ENCODE measurements at regions not wholly inside any gene's neighbourhood (a gene's known extent, or its start where the extent isn't known, plus 50 kb on each side); places are given as distances from the start of the nearest gene placed in this dataset.

DNA sequence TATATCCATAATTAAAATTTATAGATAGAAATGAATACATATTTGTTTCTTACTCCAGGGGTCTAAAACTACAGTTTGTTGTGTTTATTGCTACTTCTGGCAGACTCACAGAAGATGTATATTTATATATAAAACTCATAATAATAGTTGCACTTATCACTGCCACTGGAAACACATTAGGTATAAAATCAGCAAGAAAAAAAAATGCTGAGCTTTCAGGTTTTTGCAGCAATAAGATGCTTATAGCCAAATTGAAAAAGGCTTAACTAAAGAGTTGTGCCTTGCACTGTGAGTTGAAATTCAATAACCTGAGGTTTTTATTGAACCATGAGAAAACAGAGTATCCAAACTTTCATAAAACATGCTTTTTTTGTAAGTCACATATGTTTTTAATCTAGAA, 623.9 kb upstream of the CRIM1 start:
- TF ChIP-seq CTCF (IDR thresholded peaks at IDR 0.05; ENCODE audit: low read depth, low read length, poor library complexity, severe bottlenecking) = no peak
- no peak for TF ChIP-seq EZH2phosphoT487 (IDR thresholded peaks at IDR 0.05; ENCODE audit: borderline replicate concordance, low read length)
